Vagina (tissue), 2 donors: ENCODE measurements at regions not wholly inside any gene's neighbourhood (a gene's known extent, or its start where the extent isn't known, plus 50 kb on each side); places are given as distances from the start of the nearest gene placed in this dataset.

Source experiments
- DNase-seq, 2 donors: peaks; one replicate each; pipeline ENCODE4 v3.0.0-alpha.2; 2017; ENCODE audit errors: extremely low spot score in 2 of 2
- H3K27ac ChIP-seq: fragments of 200-600 bp; sonication (generic); one replicate; pipeline ENCODE4 v1.5.1; 2019
- H3K27me3 ChIP-seq: fragments of 200-600 bp; sonication (generic); one replicate; pipeline ENCODE4 v1.5.1; 2019
- H3K36me3 ChIP-seq, 2 donors: fragments of 200-600 bp; sonication (generic); one replicate each; pipeline ENCODE4 v1.5.1; 2017 to 2019
- H3K4me1 ChIP-seq: fragments of 200-600 bp; sonication (generic); one replicate; pipeline ENCODE4 v1.5.1; 2019
- H3K4me3 ChIP-seq, 2 donors: fragments of 200-600 bp; sonication (generic); 1 replicate in 1 of 2; 2 replicates in 1 of 2; pipeline ENCODE4 v1.5.1; 2016 to 2019
- H3K9me3 ChIP-seq: fragments of 200-600 bp; sonication (generic); one replicate; pipeline ENCODE4 v1.5.1; 2019
- POLR2A ChIP-seq, 2 donors: fragments of 450-650 bp; IDR thresholded peaks; one replicate each; pipeline ENCODE4 v1.6.1; 2017; ENCODE audit warnings: antibody characterized with exemption in 2 of 2, mild to moderate bottlenecking in 2 of 2, moderate library complexity in 2 of 2
- POLR2AphosphoS5 ChIP-seq, 2 donors: sonication (generic); formaldehyde crosslinking; IDR thresholded peaks; one replicate each; pipeline ENCODE4 v1.9.0; 2017; ENCODE audit warnings: antibody characterized with exemption in 2 of 2, mild to moderate bottlenecking in 2 of 2, low read depth in 1 of 2; ENCODE audit not compliant: insufficient read depth in 1 of 2
- intact Hi-C: fragments of 100-400 bp; cut with DNase I; formaldehyde crosslinking; loops from one replicate; pipeline ENCODE4 v1.15.1; 2023
- TF ChIP-seq, protein P1 (sequence below), 3 experiments: fragments of 450-650 bp in 2 of 3; fragments of 200-600 bp in 1 of 3; sonication (generic) in 1 of 3; IDR thresholded peaks; one replicate each; pipeline ENCODE4 v1.5.1; 2017 to 2019; ENCODE audit warnings: antibody characterized with exemption in 3 of 3, mild to moderate bottlenecking in 2 of 3, moderate library complexity in 2 of 3

DNA sequence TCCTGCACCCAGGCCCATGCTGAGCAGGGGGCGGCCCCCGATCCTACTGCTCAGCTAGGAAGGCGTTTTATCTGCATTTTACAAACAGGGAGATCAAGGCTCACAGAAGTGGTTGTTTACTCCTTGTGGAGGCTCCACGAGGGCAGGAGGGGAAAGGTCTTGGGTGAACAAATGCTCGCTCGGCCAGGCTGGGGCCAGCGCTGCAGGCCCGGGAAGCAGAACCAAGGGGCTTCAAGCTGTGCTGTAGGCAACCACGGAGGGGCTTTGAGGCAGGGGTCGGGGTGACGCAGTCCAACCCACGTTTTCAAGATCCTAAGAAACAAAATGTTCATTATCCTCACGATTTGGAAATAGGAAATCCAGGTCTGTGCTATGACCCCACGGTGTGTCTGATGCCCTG lies 125.8 kb downstream of the HMX1 start:
- DNase-seq: no peak
- Histone ChIP-seq H3K4me1 (no peaks in the 10 kb centered on the region), H3K27ac (no peak overlapping the region), H3K9me3 (no peaks in the 10 kb centered on the region), H3K27me3 (no peaks in the 10 kb centered on the region), H3K36me3 (no peaks in the 10 kb centered on the region), H3K4me3 (no peak overlapping the region)
- TF ChIP-seq POLR2AphosphoS5 (IDR thresholded peaks at IDR 0.05; ENCODE audit: insufficient read depth in 1 of 2, low read depth in 1 of 2): no peak
- no peak for TF ChIP-seq POLR2A (IDR thresholded peaks at IDR 0.05)
- TF ChIP-seq, protein P1, sequence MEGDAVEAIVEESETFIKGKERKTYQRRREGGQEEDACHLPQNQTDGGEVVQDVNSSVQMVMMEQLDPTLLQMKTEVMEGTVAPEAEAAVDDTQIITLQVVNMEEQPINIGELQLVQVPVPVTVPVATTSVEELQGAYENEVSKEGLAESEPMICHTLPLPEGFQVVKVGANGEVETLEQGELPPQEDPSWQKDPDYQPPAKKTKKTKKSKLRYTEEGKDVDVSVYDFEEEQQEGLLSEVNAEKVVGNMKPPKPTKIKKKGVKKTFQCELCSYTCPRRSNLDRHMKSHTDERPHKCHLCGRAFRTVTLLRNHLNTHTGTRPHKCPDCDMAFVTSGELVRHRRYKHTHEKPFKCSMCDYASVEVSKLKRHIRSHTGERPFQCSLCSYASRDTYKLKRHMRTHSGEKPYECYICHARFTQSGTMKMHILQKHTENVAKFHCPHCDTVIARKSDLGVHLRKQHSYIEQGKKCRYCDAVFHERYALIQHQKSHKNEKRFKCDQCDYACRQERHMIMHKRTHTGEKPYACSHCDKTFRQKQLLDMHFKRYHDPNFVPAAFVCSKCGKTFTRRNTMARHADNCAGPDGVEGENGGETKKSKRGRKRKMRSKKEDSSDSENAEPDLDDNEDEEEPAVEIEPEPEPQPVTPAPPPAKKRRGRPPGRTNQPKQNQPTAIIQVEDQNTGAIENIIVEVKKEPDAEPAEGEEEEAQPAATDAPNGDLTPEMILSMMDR (IDR thresholded peaks at IDR 0.05): no peak
- intact Hi-C loops: no loop called here

DNA sequence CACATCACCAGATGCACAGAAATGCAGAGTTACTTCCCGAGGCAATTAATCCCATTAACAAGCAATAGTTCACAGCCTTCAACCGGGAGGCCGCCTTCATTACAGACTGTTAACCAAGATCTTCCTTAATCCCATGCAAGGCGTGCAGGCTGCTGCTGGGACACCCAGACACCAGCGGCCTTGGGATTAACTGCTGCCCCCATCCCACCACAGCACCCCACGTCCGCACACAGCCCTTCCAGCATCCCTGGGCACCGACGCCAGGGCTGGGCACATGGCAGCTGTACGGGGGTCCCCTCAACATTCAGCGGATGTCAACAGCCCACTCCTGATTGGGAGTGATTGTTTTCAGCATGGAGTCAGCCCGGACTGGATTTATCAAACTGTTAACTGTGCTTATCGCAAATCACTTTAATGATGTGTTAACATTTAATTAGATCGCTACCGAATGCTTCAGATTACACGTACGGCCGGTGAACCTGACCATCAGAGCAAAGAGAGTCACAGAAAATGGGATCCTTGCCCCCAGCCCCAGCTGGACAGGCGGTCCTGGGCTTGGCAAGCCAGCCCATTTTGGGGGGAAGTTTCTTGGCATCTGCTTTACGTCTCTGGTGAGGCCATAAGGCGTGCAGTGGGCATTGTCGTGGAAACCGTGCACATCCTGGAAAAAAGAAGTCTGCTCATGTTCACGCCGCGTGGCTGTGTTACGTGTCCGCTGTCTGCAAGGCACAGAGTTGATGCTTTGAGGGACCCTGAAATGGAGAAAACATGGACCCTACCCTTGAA lies 126.4 kb downstream of the HMX1 start:
- no peaks in the 10 kb centered on the region for H3K36me3 ChIP-seq
- H3K27me3 ChIP-seq: no peaks in the 10 kb centered on the region
- no peak for DNase-seq
- intact Hi-C loops: no loop called here
- TF ChIP-seq, protein P1 (IDR thresholded peaks at IDR 0.05): no peak
- TF ChIP-seq POLR2AphosphoS5 (IDR thresholded peaks at IDR 0.05; ENCODE audit: insufficient read depth in 1 of 2, low read depth in 1 of 2) (no peak), POLR2A (IDR thresholded peaks at IDR 0.05) (no peak)
- no peak overlapping the region for H3K4me3 ChIP-seq
- H3K4me1 ChIP-seq: no peaks in the 10 kb centered on the region
- H3K27ac ChIP-seq: no peak overlapping the region
- no peaks in the 10 kb centered on the region for H3K9me3 ChIP-seq

DNA sequence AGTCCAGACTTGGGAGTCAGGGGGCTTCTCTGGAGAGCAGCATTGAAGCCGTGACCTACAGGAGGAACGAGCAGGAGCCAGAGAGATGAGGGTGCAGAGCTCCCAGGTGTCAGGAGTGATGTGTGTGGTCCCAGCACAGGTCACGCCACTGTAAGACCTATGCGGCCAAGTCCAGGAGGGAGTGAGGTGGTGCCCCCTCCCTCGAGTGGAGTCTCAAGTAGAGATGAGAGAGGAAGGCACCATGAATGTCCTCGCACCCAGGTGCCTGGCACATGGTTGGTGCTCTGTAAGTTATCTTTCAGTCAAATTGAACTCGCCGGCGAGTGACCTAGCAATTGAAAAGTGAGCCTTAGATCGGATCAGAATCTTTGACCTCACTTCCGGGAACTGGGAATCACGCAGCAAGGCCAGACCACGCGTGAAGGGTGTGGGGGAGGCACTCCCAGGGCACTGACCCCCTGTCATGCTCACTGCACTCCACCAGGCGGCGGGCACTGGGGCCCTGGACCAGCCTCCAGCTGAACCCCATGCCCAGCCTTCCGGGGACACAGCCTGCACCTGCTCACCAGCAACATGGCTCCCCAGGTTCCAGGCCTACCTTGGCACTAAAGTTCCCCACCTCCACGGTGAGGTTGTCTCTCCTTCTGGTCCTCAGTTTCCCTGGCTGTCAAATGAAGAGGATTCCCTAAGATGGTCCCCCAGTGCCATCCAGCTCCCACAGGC lies 127.4 kb downstream of the HMX1 start:
- no peak overlapping the region for H3K4me3 ChIP-seq
- H3K27ac ChIP-seq: no peak overlapping the region
- no peaks in the 10 kb centered on the region for H3K36me3 ChIP-seq
- H3K9me3 ChIP-seq: no peaks in the 10 kb centered on the region
- no peak for TF ChIP-seq POLR2A (IDR thresholded peaks at IDR 0.05)
- TF ChIP-seq POLR2AphosphoS5 (IDR thresholded peaks at IDR 0.05; ENCODE audit: insufficient read depth in 1 of 2, low read depth in 1 of 2): no peak
- TF ChIP-seq, protein P1 (IDR thresholded peaks at IDR 0.05): no peak
- DNase-seq: no peak
- H3K4me1 ChIP-seq: no peaks in the 10 kb centered on the region
- no peaks in the 10 kb centered on the region for H3K27me3 ChIP-seq
- intact Hi-C loops: no loop called here

DNA sequence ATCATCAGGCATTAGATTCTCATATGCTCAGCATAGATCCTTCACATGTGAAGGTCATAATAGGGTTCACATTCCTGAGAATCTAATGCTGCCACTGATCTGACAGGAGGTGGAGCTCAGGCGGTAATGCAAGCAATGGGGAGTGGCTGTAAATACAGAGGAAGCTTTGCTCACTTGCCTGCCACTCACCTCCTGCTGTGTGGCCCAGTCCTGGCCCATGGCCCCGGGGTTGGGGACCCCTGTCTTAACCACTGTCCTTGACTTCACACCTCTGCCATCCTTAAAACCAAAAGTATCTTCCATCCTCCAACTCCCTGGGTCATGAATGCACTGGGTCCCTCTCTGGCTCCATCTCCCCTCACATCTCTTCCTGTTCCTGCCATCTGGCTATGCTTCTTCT lies 129.1 kb downstream of the HMX1 start:
- H3K27me3 ChIP-seq: no peaks in the 10 kb centered on the region
- no peak for DNase-seq
- no peaks in the 10 kb centered on the region for H3K36me3 ChIP-seq
- intact Hi-C loops: no loop called here
- H3K27ac ChIP-seq: no peak overlapping the region
- H3K9me3 ChIP-seq: no peaks in the 10 kb centered on the region
- no peaks in the 10 kb centered on the region for H3K4me1 ChIP-seq
- TF ChIP-seq, protein P1 (IDR thresholded peaks at IDR 0.05): no peak
- TF ChIP-seq POLR2A (IDR thresholded peaks at IDR 0.05): no peak
- no peak for TF ChIP-seq POLR2AphosphoS5 (IDR thresholded peaks at IDR 0.05; ENCODE audit: insufficient read depth in 1 of 2, low read depth in 1 of 2)
- no peak overlapping the region for H3K4me3 ChIP-seq
